ENCODE measurements at regions not wholly inside any gene's neighbourhood (a gene's known extent, or its start where the extent isn't known, plus 50 kb on each side); places are given as distances from the start of the nearest gene placed in this dataset.
A peak's percentile ranks its signal among the peaks of the same experiment; 100 is the strongest.

DNA sequence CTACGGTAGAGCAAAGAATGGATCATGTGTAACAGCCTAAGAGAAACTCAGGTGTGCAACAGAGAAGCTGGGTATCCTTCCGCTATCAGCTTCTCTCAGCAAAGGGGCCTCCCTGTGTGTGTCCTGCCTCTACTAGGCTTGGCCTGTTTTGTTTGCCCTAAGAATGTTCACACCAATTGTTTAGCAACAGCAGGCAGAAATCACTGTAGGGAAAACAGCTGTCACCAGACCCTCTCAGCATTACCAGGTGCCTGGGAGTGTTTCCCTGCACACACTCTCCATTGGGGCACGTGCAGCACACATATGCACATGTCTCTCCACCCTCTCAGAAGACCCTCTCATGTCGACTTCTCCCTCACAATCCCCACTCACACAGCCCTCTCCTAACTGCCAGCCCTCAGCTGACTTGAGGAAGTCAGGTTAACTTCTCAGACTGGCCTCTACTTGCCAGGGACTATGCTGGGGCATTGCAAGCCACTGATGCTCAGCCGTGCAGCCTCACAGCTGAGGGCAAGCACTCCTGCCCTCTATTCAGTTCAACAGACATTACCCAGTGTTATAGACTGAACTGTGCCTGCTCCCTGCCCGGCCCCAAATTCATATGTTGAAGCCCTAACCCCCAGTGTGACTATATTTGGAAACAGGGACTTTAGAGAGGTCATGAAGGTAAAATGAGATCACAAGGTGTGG is 97.6 kb downstream of the TRIM29 start (continued):
- no peak for TF ChIP-seq REST (IDR thresholded peaks at IDR 0.05)
- TF ChIP-seq GABPA (IDR thresholded peaks at IDR 0.05 in 1 of 2, conservative IDR thresholded peaks at IDR 0.05 in 1 of 2) = no peak

DNA sequence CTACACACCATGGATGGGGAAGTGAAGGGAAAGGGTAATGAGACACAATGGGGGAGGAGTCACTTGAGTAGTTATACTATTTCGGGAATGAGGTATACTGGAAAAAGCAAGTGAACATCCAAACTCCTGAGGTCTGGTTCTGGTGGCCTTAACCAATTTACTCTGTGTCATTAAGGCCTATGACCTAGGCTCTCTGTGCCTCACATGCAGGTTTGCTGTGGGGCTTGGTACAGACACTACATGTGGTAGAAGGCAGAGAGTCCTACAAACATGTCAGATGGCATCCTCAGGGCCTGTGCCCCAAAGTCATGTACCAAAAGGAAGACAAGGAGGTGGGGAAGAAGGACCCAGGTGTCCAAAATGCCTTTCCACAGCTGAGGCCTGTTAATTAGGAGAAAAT is 98.9 kb downstream of the TRIM29 start:
- H3K36me3 ChIP-seq (ENCODE audit: control insufficient read depth in 4 of 4, insufficient read depth in 3 of 4, low read depth in 1 of 4, low read length in 3 of 4) = no peaks in the 10 kb centered on the region
- WGBS = 83% methylated on average over 1 of the region's 1 CpG
- H3K9ac ChIP-seq (ENCODE audit: low read depth in 1 of 2, low read length in 2 of 2) = no peak overlapping the region
- DNase-seq (ENCODE audit: low spot score) = no peak
- H3K4me3 ChIP-seq (ENCODE audit: low read depth in 1 of 3, low read length in 3 of 3) = no peak overlapping the region
- no peak overlapping the region for H3K27ac ChIP-seq (ENCODE audit: low read depth in 1 of 2, low read length in 2 of 2)
- no peaks in the 10 kb centered on the region for H3K4me1 ChIP-seq (ENCODE audit: control insufficient read depth in 4 of 4, insufficient read depth in 4 of 4, low read length in 3 of 4)
- peaks cover 0 to 7% (median 5%) of the 10 kb centered on the region in 4 donors for H3K9me3 ChIP-seq (ENCODE audit: control insufficient read depth in 4 of 4, low read length in 3 of 4)
- TF ChIP-seq GABPA (IDR thresholded peaks at IDR 0.05 in 1 of 2, conservative IDR thresholded peaks at IDR 0.05 in 1 of 2) (no peak), ATF3 (IDR thresholded peaks at IDR 0.05) (no peak), FOXA2 (IDR thresholded peaks at IDR 0.05) (no peak), ZBTB33 (IDR thresholded peaks at IDR 0.05) (no peak)
- no peaks in the 10 kb centered on the region for H3K27me3 ChIP-seq (ENCODE audit: control insufficient read depth in 4 of 4, insufficient read depth in 4 of 4, low read length in 3 of 4)

DNA sequence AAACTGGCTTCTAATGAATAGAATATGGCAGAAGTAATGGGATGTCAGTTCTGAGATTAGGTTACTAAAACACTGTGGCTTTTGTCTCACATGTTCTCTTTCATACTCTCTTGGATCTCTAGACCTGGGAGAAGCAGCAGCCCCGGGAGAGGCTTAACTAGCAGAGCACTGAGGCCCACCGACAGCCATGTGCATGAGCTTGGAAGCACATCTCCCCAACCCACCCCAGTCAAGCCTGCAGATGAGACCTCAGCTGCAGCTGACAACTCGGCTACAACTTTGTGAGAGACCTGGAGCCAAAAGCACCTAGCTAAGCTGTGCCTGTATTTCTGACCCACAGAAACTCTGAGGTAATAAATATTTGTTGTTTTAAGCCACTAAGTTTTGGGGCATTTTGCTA is 100.8 kb downstream of the TRIM29 start:
- H3K9me3 ChIP-seq (ENCODE audit: control insufficient read depth in 4 of 4, low read length in 3 of 4) = peaks cover 0 to 7% (median 5%) of the 10 kb centered on the region in 4 donors
- no peak overlapping the region for H3K4me3 ChIP-seq (ENCODE audit: low read depth in 1 of 3, low read length in 3 of 3)
- no peaks in the 10 kb centered on the region for H3K4me1 ChIP-seq (ENCODE audit: control insufficient read depth in 4 of 4, insufficient read depth in 4 of 4, low read length in 3 of 4)
- H3K27me3 ChIP-seq (ENCODE audit: control insufficient read depth in 4 of 4, insufficient read depth in 4 of 4, low read length in 3 of 4) = no peaks in the 10 kb centered on the region
- H3K9ac ChIP-seq (ENCODE audit: low read depth in 1 of 2, low read length in 2 of 2) = no peak overlapping the region
- TF ChIP-seq SP1 (IDR thresholded peaks at IDR 0.05) (no peak), HNF4G (IDR thresholded peaks at IDR 0.05) (no peak), FOXA1 (IDR thresholded peaks at IDR 0.05) (no peak), RAD21 (IDR thresholded peaks at IDR 0.05) (no peak), FOXA2 (IDR thresholded peaks at IDR 0.05) (no peak), ZBTB33 (IDR thresholded peaks at IDR 0.05) (no peak), JUND (IDR thresholded peaks at IDR 0.05) (no peak), RXRA (IDR thresholded peaks at IDR 0.05) (no peak), HNF4A (conservative IDR thresholded peaks at IDR 0.05) (no peak), GABPA (IDR thresholded peaks at IDR 0.05 in 1 of 2, conservative IDR thresholded peaks at IDR 0.05 in 1 of 2) (no peak), TAF1 (conservative IDR thresholded peaks at IDR 0.05) (no peak)
- TF ChIP-seq, protein P1, sequence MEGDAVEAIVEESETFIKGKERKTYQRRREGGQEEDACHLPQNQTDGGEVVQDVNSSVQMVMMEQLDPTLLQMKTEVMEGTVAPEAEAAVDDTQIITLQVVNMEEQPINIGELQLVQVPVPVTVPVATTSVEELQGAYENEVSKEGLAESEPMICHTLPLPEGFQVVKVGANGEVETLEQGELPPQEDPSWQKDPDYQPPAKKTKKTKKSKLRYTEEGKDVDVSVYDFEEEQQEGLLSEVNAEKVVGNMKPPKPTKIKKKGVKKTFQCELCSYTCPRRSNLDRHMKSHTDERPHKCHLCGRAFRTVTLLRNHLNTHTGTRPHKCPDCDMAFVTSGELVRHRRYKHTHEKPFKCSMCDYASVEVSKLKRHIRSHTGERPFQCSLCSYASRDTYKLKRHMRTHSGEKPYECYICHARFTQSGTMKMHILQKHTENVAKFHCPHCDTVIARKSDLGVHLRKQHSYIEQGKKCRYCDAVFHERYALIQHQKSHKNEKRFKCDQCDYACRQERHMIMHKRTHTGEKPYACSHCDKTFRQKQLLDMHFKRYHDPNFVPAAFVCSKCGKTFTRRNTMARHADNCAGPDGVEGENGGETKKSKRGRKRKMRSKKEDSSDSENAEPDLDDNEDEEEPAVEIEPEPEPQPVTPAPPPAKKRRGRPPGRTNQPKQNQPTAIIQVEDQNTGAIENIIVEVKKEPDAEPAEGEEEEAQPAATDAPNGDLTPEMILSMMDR (IDR thresholded peaks at IDR 0.05; ENCODE audit: low read depth, low read length, missing input control) = no peak
- TF ChIP-seq, protein P2, sequence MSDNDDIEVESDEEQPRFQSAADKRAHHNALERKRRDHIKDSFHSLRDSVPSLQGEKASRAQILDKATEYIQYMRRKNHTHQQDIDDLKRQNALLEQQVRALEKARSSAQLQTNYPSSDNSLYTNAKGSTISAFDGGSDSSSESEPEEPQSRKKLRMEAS (IDR thresholded peaks at IDR 0.05) = no peak
- H3K36me3 ChIP-seq (ENCODE audit: control insufficient read depth in 4 of 4, insufficient read depth in 3 of 4, low read depth in 1 of 4, low read length in 3 of 4) = no peaks in the 10 kb centered on the region
- no peak overlapping the region for H3K27ac ChIP-seq (ENCODE audit: low read depth in 1 of 2, low read length in 2 of 2)
- WGBS = 81% methylated on average over 3 of the region's 3 CpGs
- DNase-seq (ENCODE audit: low spot score) = peak; percentile 9

Measured in liver (tissue), 8 donors.